Activated B cell treated with CpG ODN at 0.5 μM for 24 hours (primary cell): ENCODE measurements at regions not wholly inside any gene's neighbourhood (a gene's known extent, or its start where the extent isn't known, plus 50 kb on each side); places are given as distances from the start of the nearest gene placed in this dataset.

Source experiments
- ATAC-seq: fragments of 200-7000 bp; cut with Tn5 transposase; one replicate; pipeline ENCODE4 v1.10.0; 2021; ENCODE audit warnings: low read depth, mild to moderate bottlenecking, moderate library complexity
- CTCF ChIA-PET: fragments of 350-600 bp; sonication (Branson Sonifier 250); formaldehyde crosslinking; loops from one replicate; lab custom pipeline; 2021; ENCODE audit warnings: antibody characterized with exemption; lab: Charles Lee
- POLR2A ChIA-PET: fragments of 350-600 bp; sonication (Branson Sonifier 250); formaldehyde crosslinking; loops from one replicate; lab custom pipeline; 2021; ENCODE audit warnings: antibody characterized with exemption; lab: Charles Lee
- DNase-seq: peaks from one replicate; pipeline ENCODE4 v3.0.0; 2022
- H3K27ac Mint-ChIP-seq: one replicate; pipeline ENCODE4 v1.8.0; 2020; ENCODE audit warnings: mixed read lengths
- H3K27me3 Mint-ChIP-seq: one replicate; pipeline ENCODE4 v1.8.0; 2021; ENCODE audit warnings: mixed read lengths
- H3K36me3 Mint-ChIP-seq: one replicate; pipeline ENCODE4 v1.8.0; 2021; ENCODE audit warnings: low read depth, mixed read lengths
- H3K4me1 Mint-ChIP-seq: one replicate; pipeline ENCODE4 v1.8.0; 2021; ENCODE audit warnings: mixed read lengths
- H3K4me3 Mint-ChIP-seq: one replicate; pipeline ENCODE4 v1.8.0; 2020; ENCODE audit warnings: mild to moderate bottlenecking, mixed read lengths
- H3K9me3 Mint-ChIP-seq: one replicate; pipeline ENCODE4 v1.8.0; 2020; ENCODE audit warnings: mixed read lengths
- intact Hi-C: fragments of 100-400 bp; cut with micrococcal nuclease; formaldehyde crosslinking; loops from one replicate; pipeline ENCODE4 v1.15.1; 2024
- TF ChIP-seq, protein P1 (sequence below): fragments of 200-600 bp; IDR thresholded peaks from one replicate; pipeline ENCODE4 v1.8.0; 2022; ENCODE audit warnings: antibody characterized with exemption, mild to moderate bottlenecking

DNA sequence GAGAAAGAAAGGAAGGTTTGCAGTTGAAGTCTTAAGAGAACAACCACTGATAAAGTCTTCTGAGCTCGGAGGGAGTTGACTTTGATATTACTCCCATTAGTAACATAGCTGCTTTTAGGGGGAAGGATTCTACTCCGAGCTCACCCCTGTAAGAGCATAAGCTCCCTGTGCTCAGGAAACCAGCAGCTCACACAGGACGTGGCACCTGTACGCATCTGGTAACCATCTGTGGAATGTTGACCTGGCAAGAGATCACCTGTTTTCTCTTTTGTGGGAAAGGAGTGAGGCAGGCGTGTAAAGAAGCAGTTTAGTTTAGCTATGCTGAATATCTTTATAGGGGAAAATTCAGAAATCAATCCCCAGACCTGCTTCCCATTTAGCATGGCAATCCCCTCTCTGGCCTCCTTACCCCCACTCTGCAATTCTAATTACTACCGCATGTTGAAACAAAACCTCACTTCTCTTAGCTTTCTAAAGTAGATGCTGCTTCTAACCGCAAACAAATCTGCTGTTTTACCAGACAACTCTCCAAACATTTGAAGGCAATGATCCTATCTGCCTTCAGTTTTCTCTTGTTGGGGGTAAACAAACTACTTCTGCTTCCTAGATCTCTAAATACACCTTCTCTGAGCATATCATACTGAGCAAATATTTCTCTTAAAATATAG is 121.8 kb upstream of the KCNK1 start:
- intact Hi-C loops = no loop called here
- H3K27ac Mint-ChIP-seq = no peak overlapping the region
- TF ChIP-seq, protein P1, sequence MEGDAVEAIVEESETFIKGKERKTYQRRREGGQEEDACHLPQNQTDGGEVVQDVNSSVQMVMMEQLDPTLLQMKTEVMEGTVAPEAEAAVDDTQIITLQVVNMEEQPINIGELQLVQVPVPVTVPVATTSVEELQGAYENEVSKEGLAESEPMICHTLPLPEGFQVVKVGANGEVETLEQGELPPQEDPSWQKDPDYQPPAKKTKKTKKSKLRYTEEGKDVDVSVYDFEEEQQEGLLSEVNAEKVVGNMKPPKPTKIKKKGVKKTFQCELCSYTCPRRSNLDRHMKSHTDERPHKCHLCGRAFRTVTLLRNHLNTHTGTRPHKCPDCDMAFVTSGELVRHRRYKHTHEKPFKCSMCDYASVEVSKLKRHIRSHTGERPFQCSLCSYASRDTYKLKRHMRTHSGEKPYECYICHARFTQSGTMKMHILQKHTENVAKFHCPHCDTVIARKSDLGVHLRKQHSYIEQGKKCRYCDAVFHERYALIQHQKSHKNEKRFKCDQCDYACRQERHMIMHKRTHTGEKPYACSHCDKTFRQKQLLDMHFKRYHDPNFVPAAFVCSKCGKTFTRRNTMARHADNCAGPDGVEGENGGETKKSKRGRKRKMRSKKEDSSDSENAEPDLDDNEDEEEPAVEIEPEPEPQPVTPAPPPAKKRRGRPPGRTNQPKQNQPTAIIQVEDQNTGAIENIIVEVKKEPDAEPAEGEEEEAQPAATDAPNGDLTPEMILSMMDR = no peak
- H3K36me3 Mint-ChIP-seq = no peaks in the 10 kb centered on the region
- ChIA-PET POLR2A (no interaction called here), CTCF (no interaction called here)
- H3K27me3 Mint-ChIP-seq = peaks cover 4% of the 10 kb centered on the region
- H3K9me3 Mint-ChIP-seq = peaks cover 6% of the 10 kb centered on the region
- ATAC-seq (no peak), DNase-seq (no peak)
- no peaks in the 10 kb centered on the region for H3K4me1 Mint-ChIP-seq
- H3K4me3 Mint-ChIP-seq = no peak overlapping the region

GRCh38 chr1:233496993-233497392 is 116.9 kb upstream of the KCNK1 start:
- Mint-ChIP-seq H3K36me3 (no peaks in the 10 kb centered on the region), H3K27me3 (no peaks in the 10 kb centered on the region), H3K4me1 (no peaks in the 10 kb centered on the region), H3K9me3 (no peaks in the 10 kb centered on the region), H3K27ac (no peak overlapping the region), H3K4me3 (no peak overlapping the region)
- ATAC-seq = no peak
- TF ChIP-seq, protein P1 = no peak
- intact Hi-C loops = no loop called here
- no peak for DNase-seq
- POLR2A ChIA-PET = no interaction called here
- CTCF ChIA-PET = no interaction called here

- CTCF ChIA-PET = no interaction called here
- POLR2A ChIA-PET = no interaction called here
Measured at GRCh38 chr1:233497679-233498078, 116.2 kb upstream of the KCNK1 start.

DNA sequence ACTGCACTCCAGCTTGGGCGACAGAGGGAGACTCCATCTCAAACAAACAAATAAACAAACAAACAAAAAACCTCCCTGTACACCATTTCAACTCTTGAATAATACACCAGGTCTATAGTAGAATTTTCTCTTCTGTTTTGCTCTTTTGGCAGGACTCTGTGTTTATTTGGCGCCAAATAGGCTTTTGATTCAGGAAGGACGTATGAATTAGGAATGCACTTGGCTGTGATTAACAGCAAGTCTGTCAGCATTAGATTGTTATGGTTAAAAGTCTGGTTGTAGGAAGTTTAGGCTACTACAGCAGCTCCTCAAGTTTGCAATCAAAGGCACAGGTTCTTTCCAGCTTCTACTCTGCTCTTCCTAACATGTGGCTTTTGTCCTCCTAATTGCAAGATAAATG is 113.8 kb upstream of the KCNK1 start:
- no peaks in the 10 kb centered on the region for H3K36me3 Mint-ChIP-seq

More at GRCh38 chr1:233497679-233498078, 116.2 kb upstream of the KCNK1 start:
- TF ChIP-seq, protein P1 = no peak
- no peaks in the 10 kb centered on the region for H3K27me3 Mint-ChIP-seq
- H3K4me1 Mint-ChIP-seq = no peaks in the 10 kb centered on the region
- H3K9me3 Mint-ChIP-seq = no peaks in the 10 kb centered on the region
- H3K36me3 Mint-ChIP-seq = no peaks in the 10 kb centered on the region
- no peak overlapping the region for H3K27ac Mint-ChIP-seq
- no peak overlapping the region for H3K4me3 Mint-ChIP-seq
- intact Hi-C loops = no loop called here
- no peak for DNase-seq
- no peak for ATAC-seq

GRCh38 chr1:233503366-233503954 is 110.4 kb upstream of the KCNK1 start:
- intact Hi-C loops = no loop called here
- DNase-seq (no peak), ATAC-seq (no peak)
- CTCF ChIA-PET = no interaction called here
- POLR2A ChIA-PET = no interaction called here
- peaks cover 7% of the 10 kb centered on the region for H3K9me3 Mint-ChIP-seq
- H3K4me1 Mint-ChIP-seq = no peaks in the 10 kb centered on the region
- no peak overlapping the region for H3K4me3 Mint-ChIP-seq
- H3K36me3 Mint-ChIP-seq = no peaks in the 10 kb centered on the region
- TF ChIP-seq, protein P1 = no peak
- no peak overlapping the region for H3K27ac Mint-ChIP-seq
- no peaks in the 10 kb centered on the region for H3K27me3 Mint-ChIP-seq

More for the DNA sequence above, 113.8 kb upstream of the KCNK1 start:
- H3K9me3 Mint-ChIP-seq = peaks cover 3% of the 10 kb centered on the region
- ChIA-PET POLR2A (no interaction called here), CTCF (no interaction called here)
- ATAC-seq (no peak), DNase-seq (no peak)
- intact Hi-C loops = no loop called here
- H3K4me3 Mint-ChIP-seq = no peak overlapping the region
- TF ChIP-seq, protein P1 = no peak
- no peak overlapping the region for H3K27ac Mint-ChIP-seq
- no peaks in the 10 kb centered on the region for H3K4me1 Mint-ChIP-seq
- H3K27me3 Mint-ChIP-seq = no peaks in the 10 kb centered on the region
